Rectal smooth muscle tissue (tissue), 1 donor: ENCODE measurements at regions not wholly inside any gene's neighbourhood (a gene's known extent, or its start where the extent isn't known, plus 50 kb on each side); places are given as distances from the start of the nearest gene placed in this dataset.

Experiments used
- H3K27ac ChIP-seq: one replicate; pipeline ENCODE4 v1.7.0; 2013; ENCODE audit warnings: low read depth, low read length, inconsistent platforms
- H3K27me3 ChIP-seq: one replicate; pipeline ENCODE4 v1.7.0; 2013; ENCODE audit warnings: low read length; ENCODE audit not compliant: control insufficient read depth, insufficient read depth
- H3K36me3 ChIP-seq: one replicate; pipeline ENCODE4 v1.7.0; 2013; ENCODE audit warnings: low read length; ENCODE audit not compliant: control insufficient read depth, insufficient read depth
- H3K4me1 ChIP-seq: one replicate; pipeline ENCODE4 v1.7.0; 2013; ENCODE audit warnings: low read length; ENCODE audit not compliant: control insufficient read depth, insufficient read depth
- H3K4me3 ChIP-seq: one replicate; pipeline ENCODE4 v1.7.0; 2013; ENCODE audit warnings: low read length
- H3K9ac ChIP-seq: one replicate; pipeline ENCODE4 v1.7.0; 2013; ENCODE audit warnings: low read length

DNA sequence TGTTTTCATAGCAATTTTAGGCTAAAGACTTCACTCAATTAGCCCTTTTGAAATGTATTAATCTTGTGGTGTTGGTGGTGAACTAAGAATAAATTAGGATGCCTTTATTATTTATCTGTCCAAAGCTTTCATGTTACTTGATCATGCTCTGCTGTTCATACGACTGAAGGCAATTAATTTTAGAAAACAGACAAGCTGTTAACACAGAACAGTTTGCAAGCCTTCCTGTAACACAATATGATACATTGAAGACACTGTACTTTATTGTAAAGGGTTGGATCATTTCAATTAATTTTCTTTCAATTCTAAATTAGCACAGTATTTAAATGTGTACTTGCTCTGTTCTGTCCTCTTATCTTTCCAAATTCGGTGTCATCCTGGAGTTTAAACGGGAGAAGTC is 794.3 kb upstream of the MIR17HG start:
- Histone ChIP-seq H3K27ac (no peak overlapping the region), H3K4me3 (no peak overlapping the region), H3K4me1 (no peaks in the 10 kb centered on the region), H3K36me3 (no peaks in the 10 kb centered on the region), H3K27me3 (no peaks in the 10 kb centered on the region), H3K9ac (no peak overlapping the region)

DNA sequence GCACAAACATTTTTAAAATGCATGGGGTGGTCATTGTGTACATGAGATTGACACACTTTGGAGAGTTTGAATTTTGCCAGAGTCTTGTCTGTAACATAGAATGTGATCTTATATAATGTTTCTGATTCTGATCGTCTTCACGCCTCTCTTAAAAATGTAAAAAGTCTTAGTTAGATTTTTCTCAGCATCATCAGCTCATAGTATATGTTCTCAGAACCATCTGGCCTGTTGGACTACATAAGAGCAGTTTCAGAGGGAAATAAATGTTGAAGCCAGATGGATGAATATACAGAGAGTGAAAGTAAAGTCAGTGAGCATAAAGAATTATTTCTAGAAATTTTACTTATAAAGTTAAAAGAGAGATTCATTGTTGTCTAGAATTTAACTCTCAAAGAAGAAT is 789.9 kb upstream of the MIR17HG start:
- no peaks in the 10 kb centered on the region for H3K4me1 ChIP-seq
- H3K36me3 ChIP-seq: no peaks in the 10 kb centered on the region
- H3K9ac ChIP-seq: no peak overlapping the region
- H3K27ac ChIP-seq: no peak overlapping the region
- H3K4me3 ChIP-seq: no peak overlapping the region
- no peaks in the 10 kb centered on the region for H3K27me3 ChIP-seq

DNA sequence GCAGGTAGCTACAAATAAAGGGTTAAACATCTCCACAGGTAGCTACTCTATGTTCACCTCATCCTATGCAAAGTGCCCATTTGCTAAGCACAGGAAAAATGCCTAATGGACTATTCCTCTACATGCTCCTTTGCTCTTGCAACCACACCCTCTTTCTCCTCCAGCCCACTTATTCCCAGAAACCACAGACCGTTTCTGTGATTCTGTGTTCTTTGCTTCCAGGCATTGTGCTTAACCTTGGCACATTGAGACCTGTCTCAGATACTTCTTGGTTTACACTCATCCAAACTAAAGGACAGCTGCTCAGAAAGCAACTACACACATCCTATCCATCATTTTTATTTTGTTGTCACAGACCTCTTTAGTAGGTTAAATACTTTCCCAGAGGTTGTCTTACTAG is 785.0 kb upstream of the MIR17HG start:
- no peaks in the 10 kb centered on the region for H3K36me3 ChIP-seq

DNA sequence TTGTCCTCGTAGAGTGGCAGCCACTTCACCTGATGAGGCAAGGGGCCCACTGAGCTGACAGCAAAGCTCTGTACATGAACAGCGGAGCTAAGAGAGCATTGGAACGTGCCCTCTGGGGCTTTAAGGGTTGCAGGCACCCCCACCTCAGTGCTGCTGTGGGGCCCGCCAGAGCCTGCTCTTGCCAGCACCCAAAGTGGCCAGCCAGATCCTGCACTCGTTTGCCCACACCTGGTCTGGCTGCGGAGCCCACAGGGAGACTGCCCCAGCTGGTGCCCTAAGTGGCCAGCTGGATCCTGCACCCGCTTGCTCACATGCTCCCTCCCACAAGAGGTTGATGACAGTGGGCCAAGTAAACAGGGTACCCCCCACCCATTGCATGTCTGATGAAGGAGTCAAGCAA is 783.4 kb upstream of the MIR17HG start:
- Histone ChIP-seq H3K9ac (no peak overlapping the region), H3K36me3 (no peaks in the 10 kb centered on the region), H3K27ac (no peak overlapping the region), H3K27me3 (no peaks in the 10 kb centered on the region), H3K4me3 (no peak overlapping the region), H3K4me1 (no peaks in the 10 kb centered on the region)

More for the DNA sequence above, 785.0 kb upstream of the MIR17HG start:
- H3K4me1 ChIP-seq: no peaks in the 10 kb centered on the region
- H3K9ac ChIP-seq: no peak overlapping the region
- H3K27ac ChIP-seq: no peak overlapping the region
- no peaks in the 10 kb centered on the region for H3K27me3 ChIP-seq
- no peak overlapping the region for H3K4me3 ChIP-seq

DNA sequence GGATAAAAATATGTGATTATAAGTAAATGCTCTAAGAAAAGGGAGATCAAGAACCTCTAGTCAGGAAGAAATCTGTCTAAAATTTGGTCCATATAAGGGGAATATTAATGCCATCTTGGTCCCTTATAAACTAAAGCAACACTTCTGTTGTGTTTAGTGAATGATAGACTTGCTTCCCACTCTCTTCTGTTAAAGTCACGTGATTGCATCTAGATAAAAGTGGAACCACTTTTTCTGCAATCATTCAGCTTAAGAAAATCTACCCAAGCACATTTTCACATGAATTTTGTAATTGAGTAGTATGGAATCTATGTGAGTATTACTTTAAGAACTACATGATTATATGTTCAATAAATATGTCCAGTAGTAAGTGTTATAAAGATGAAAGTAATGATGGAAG is 782.9 kb upstream of the MIR17HG start:
- Histone ChIP-seq H3K9ac (no peak overlapping the region), H3K36me3 (no peaks in the 10 kb centered on the region), H3K27ac (no peak overlapping the region), H3K4me3 (no peak overlapping the region), H3K27me3 (no peaks in the 10 kb centered on the region), H3K4me1 (no peaks in the 10 kb centered on the region)

DNA sequence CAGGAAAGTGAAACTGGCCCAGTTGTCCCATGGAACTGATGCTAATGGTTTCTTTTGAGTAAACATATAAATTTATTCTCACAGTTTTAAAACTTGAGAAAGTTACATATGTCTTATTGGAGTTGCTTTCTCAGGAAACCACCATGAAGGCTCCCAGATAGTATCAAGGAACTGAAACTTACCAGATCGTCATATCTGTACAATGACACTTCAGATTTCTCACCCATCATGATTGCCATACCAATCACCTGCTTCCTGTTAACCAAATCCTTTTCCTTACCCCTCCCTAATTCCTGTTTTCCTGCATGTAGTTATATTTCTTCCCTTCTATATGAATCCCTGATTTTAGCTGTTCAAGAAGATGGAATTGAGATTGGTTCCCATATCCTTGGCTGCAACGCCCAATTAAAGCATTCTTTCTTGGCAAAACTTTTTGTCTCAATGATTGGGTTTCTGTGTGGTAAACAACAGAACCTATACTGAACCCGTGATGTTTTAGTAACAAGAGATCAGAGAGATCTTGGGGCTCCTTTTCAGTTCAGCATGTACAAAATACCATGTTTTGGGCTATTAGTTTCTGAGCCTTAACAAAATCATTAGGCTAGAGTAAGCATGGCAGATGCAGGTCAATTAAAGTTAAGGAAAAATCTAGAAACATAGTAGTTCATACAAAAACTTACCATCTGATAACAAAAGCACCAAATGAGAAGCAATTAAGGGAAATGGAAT is 781.3 kb upstream of the MIR17HG start:
- Histone ChIP-seq H3K27ac (no peak overlapping the region), H3K9ac (no peak overlapping the region), H3K36me3 (no peaks in the 10 kb centered on the region), H3K27me3 (no peaks in the 10 kb centered on the region), H3K4me3 (no peak overlapping the region), H3K4me1 (no peaks in the 10 kb centered on the region)

DNA sequence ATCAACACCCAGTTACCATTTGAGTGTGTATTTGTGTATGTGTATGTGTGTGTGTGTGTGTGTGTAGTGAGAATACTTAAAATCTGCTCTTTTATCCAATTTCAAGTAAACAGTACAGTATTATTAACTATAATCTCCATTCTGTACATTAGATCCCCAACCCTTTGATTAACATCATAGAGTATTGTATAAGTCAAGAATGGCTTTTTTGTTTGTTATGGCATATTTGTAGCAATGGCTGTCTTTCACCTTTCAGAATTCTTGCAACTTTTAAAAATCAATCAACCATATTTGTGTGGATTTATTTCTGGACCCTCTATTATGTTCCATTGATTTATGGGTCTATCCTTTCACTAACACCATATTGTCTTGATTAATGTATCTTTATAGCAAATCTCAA is 779.3 kb upstream of the MIR17HG start:
- Histone ChIP-seq H3K4me3 (no peak overlapping the region), H3K27ac (no peak overlapping the region), H3K9ac (no peak overlapping the region), H3K27me3 (no peaks in the 10 kb centered on the region), H3K4me1 (no peaks in the 10 kb centered on the region), H3K36me3 (no peaks in the 10 kb centered on the region)

DNA sequence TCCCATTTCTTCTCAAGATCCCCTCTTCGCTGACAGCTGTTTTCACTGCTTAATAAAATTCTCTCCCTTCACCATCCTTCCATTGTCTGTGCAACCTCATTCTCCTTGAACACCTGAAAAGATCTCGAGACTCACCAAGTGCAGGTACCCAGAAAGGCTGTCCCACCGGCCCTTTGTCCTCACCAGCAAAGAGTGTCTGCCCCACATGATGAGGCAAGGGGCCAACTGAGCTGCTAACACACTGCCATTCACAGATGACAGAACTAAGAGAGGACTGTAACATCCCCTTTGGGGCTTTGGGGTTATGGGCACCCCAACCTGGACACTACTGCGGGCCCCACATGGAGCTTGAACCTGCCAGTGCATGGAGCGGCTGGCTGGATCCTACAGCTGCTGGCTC is 771.4 kb upstream of the MIR17HG start:
- Histone ChIP-seq H3K4me3 (no peak overlapping the region), H3K9ac (no peak overlapping the region), H3K27me3 (no peaks in the 10 kb centered on the region), H3K27ac (no peak overlapping the region), H3K36me3 (no peaks in the 10 kb centered on the region), H3K4me1 (no peaks in the 10 kb centered on the region)

DNA sequence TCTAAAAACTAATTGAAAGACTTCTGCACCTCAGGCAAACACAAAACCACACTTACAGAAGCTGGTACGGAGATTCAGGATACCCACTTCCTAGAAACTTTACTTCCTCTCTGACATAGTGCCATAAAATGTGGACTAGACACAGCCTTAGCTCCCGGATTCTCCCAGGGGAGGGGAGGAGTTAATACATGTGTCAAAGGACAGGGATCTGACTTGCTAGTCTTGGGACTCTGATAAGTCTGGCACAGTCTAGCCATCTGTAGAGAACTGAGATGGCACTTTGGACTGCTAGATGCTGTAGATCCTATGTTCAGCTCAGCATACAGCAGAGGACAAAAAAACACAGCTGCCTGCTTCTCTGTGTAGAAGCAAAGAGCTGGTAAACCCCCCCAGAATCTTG is 769.8 kb upstream of the MIR17HG start:
- Histone ChIP-seq H3K27me3 (no peaks in the 10 kb centered on the region), H3K36me3 (no peaks in the 10 kb centered on the region), H3K4me3 (no peak overlapping the region), H3K9ac (no peak overlapping the region), H3K4me1 (no peaks in the 10 kb centered on the region), H3K27ac (no peak overlapping the region)

DNA sequence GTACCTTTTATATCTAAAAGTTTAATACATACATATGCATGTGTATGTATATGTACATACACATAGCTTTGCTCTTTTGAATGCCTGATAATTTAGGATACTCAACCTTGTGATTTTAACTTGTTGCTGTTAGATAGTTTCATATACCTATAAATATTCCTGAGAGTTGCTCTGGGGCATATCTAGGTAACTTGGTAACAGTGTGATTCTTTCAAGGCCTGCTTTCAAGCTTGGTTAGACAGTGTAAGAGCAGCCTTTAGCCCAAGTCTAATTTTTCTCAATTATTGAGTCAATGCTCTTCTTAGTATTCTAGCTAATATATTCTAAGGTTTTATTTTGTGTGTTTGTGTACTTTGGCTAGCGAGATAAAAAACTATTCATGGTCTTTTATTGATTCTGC is 762.1 kb upstream of the MIR17HG start:
- Histone ChIP-seq H3K36me3 (no peaks in the 10 kb centered on the region), H3K4me3 (no peak overlapping the region), H3K9ac (no peak overlapping the region), H3K27ac (no peak overlapping the region), H3K27me3 (no peaks in the 10 kb centered on the region), H3K4me1 (no peaks in the 10 kb centered on the region)

DNA sequence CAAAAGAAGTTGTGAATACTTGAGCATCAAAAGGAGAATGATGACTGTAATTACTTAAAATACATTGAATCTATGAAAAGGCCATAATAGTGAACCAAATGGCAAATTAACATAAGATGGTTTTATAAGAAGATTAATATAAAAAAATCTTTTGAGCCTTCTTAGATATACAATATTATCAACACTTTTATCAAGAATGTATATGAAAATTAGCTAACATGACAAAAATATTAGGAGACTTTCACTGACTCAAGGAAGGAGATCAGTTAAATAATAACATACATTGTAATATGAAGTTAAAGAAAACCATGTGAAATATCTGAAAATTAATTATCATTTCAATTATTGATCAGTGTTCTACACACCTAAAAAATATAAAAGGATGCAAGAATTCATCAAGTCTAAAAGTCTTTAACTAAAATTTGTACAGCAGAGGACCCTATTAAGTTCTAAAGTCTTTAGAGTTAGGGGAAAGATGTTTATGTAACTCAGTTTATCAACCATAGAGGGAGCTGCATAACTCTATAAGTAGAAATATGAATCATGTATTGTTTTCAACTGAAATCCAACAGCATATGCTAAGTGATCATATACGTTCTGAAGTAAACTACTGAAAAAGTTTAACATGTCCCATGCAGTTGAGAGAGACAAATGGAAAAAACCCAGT is 756.1 kb upstream of the MIR17HG start:
- H3K36me3 ChIP-seq: no peaks in the 10 kb centered on the region
- no peak overlapping the region for H3K4me3 ChIP-seq
- no peak overlapping the region for H3K27ac ChIP-seq
- H3K4me1 ChIP-seq: no peaks in the 10 kb centered on the region
- no peaks in the 10 kb centered on the region for H3K27me3 ChIP-seq
- H3K9ac ChIP-seq: no peak overlapping the region

DNA sequence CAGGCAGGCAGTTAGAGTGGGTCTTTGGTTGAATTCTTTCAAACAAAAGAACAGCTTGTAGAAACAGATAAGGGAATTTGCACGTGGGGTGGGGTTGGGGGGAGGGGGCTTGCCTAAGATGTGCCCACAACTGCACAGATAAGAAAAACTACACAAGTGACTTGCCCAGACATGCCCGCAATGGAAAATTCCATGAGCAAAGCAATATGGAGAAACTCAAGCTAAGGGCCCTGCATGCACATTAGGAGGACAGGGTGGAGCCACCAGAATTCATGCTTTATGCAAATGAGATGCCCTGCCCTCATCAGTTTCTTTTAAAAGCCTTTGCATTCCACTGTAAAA is 755.6 kb upstream of the MIR17HG start:
- no peak overlapping the region for H3K27ac ChIP-seq
- no peak overlapping the region for H3K4me3 ChIP-seq
- no peak overlapping the region for H3K9ac ChIP-seq
- no peaks in the 10 kb centered on the region for H3K4me1 ChIP-seq
- no peaks in the 10 kb centered on the region for H3K36me3 ChIP-seq
- no peaks in the 10 kb centered on the region for H3K27me3 ChIP-seq

DNA sequence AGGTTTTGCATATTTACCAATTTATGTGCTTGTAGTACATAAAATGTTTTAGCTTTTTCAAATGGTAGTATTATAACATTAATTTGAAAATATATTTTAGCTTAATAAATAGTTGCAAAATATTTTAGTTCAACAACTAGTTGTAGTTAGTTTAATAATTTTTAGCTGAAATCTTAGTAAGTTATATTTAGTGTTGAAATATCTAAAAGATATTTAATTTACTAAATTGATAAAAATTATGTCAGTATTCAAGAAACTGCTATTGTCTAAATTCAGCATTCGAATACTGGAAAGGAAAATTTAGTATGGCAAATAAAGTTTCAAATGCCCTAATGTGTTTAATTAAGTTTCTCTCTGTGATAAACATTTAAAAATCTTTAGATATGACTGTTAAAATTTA is 754.5 kb upstream of the MIR17HG start:
- H3K27ac ChIP-seq: no peak overlapping the region
- no peak overlapping the region for H3K4me3 ChIP-seq

More for the DNA sequence above, 754.5 kb upstream of the MIR17HG start:
- Histone ChIP-seq H3K36me3 (no peaks in the 10 kb centered on the region), H3K27me3 (no peaks in the 10 kb centered on the region), H3K4me1 (no peaks in the 10 kb centered on the region), H3K9ac (no peak overlapping the region)
